Neuron (in vitro differentiated cells): ENCODE measurements at regions not wholly inside any gene's neighbourhood (a gene's known extent, or its start where the extent isn't known, plus 50 kb on each side); places are given as distances from the start of the nearest gene placed in this dataset.

Source experiments
- H2AFZ ChIP-seq: one replicate; pipeline ENCODE4 v1.6.1; 2013; ENCODE audit warnings: low read depth, mild to moderate bottlenecking, inconsistent platforms, low read length, moderate library complexity
- H3K27me3 ChIP-seq: one replicate; pipeline ENCODE4 v1.6.1; 2013; ENCODE audit warnings: low read length; ENCODE audit not compliant: insufficient read depth
- H3K36me3 ChIP-seq: one replicate; pipeline ENCODE4 v1.6.1; 2013; ENCODE audit warnings: low read length; ENCODE audit not compliant: insufficient read depth
- H3K4me1 ChIP-seq: one replicate; pipeline ENCODE4 v1.6.1; 2013; ENCODE audit warnings: low read length; ENCODE audit not compliant: insufficient read depth
- H3K4me3 ChIP-seq: 2 replicates; pipeline ENCODE4 v1.5.1; 2013; ENCODE audit warnings: mild to moderate bottlenecking, low read length, moderate library complexity
- H3K9me3 ChIP-seq: one replicate; pipeline ENCODE4 v1.6.1; 2013; ENCODE audit warnings: low read length

DNA sequence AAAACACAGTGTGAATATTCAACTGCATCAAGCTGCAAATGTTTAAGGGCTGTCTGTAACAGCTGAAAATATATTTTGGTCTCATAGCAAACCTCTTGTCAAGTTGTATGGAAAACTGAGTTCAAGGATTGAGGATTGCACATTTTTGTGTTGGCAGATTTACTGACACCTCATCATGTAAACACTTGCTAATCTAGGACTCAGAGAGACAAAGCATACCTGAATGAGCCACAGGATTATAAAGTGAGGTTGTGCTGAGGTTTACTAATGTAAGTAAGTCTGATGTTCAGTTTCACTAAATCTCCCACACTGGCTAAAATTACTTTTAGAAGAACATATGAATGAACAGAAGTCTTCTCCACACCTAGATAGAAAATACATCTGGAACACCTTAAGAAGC, 1993.1 kb upstream of the CELF4 start:
- Histone ChIP-seq H3K4me3 (no peak overlapping the region), H2AFZ (no peak overlapping the region), H3K27me3 (no peaks in the 10 kb centered on the region), H3K4me1 (no peaks in the 10 kb centered on the region), H3K36me3 (no peaks in the 10 kb centered on the region), H3K9me3 (no peaks in the 10 kb centered on the region)

DNA sequence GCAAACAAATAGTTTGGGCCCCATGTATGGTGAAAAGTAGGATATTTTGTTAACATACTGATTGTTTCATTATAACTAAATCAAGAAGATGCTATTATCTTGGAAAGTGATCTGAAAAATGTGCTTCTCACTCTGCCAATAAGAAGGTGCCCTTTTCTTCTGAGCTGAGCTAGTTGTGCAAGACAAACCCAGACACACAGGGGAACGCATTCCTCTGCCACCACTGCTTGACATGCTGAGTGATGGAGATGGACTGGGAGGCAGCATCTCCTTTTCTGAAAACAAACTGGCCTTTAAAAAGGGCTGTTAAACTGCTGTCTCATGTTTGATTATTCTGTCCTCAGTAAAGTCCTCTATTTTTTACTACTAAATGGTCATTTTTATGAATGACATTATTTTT, 1989.9 kb upstream of the CELF4 start:
- H3K36me3 ChIP-seq, result no peaks in the 10 kb centered on the region
- no peaks in the 10 kb centered on the region for H3K9me3 ChIP-seq
- H3K27me3 ChIP-seq, result no peaks in the 10 kb centered on the region
- H2AFZ ChIP-seq, result no peak overlapping the region
- H3K4me3 ChIP-seq, result no peak overlapping the region
- H3K4me1 ChIP-seq, result no peaks in the 10 kb centered on the region

DNA sequence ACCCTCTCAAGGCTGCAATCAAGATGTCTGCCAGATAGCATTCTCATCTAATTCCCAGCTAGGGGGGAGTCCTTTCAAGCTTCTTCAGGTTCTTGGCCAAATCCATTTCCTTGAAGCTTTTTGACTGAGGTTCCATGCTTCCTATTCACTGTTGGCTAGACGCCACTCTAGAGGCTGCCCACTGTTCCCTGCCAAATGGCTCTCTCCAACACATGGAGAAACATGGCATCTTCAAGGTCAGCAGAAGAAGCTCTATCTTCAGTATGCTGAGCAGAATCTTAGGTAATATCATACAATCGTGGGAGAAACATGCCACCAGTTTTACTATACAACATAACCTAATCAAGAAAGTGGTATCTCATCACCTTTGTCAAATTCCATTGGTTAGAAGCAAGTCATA, 1985.1 kb upstream of the CELF4 start:
- Histone ChIP-seq H3K4me1 (no peaks in the 10 kb centered on the region), H3K9me3 (no peaks in the 10 kb centered on the region), H3K36me3 (no peaks in the 10 kb centered on the region), H3K4me3 (no peak overlapping the region), H2AFZ (no peak overlapping the region), H3K27me3 (no peaks in the 10 kb centered on the region)

DNA sequence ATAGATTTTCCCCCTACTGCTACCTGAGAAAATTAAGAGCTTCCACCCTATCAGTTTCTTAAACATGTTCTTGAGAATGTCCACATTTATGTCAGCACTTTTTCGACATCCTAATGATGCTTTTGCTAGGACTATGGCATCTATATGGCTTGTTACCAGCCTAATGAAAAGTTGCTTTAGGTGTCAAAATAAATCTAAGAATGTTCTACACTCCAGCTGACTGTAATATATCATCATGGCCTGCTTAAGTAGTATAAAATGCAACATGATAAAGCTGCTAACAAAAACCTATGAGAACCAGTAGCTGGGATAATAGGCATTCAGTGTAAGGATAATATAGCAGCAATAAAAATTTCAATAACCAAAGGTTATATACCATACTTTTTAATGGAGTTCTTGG, 1983.5 kb upstream of the CELF4 start:
- Histone ChIP-seq H3K4me3 (no peak overlapping the region), H3K9me3 (no peaks in the 10 kb centered on the region), H3K27me3 (no peaks in the 10 kb centered on the region), H3K36me3 (no peaks in the 10 kb centered on the region), H3K4me1 (no peaks in the 10 kb centered on the region), H2AFZ (no peak overlapping the region)

DNA sequence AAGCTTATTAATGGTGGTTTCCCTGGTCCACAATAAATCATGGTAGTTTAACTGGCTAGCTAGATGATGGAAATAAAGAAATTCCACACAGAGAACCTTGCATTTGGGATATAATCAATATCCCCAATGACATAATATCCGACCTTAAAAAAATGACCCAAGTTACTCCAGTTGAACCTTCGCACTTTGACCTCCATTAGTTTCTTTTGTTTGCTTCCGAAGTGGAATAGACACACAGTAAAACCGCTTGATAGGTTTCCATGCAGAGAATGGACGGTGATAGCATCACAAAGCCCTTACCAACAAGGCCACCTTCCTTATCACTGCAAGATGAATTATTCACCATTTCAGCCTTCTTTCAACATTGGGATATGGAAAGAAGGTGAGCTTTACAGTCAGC, 1966.1 kb upstream of the CELF4 start:
- no peaks in the 10 kb centered on the region for H3K4me1 ChIP-seq
- no peak overlapping the region for H2AFZ ChIP-seq
- H3K9me3 ChIP-seq, result no peaks in the 10 kb centered on the region
- H3K27me3 ChIP-seq, result no peaks in the 10 kb centered on the region
- no peak overlapping the region for H3K4me3 ChIP-seq
- no peaks in the 10 kb centered on the region for H3K36me3 ChIP-seq

DNA sequence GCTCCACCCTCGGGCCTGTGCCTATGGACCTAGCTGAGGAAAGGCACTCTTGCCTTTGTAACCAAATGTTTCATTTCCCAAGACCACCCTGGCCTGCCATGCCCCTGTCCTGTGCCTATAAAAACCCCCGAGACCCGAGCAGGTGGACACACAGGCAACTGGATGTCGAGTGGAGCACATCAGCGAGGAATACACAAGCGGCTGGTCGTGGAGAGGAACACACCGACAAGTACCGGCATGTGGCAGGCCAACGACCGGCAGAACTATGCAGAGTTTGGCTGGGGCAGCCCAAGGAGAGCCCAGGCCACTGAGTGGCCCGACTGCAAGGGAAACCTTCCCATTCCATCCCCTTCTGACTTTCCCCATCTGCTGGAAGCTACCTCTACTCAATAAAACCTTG, 1963.8 kb upstream of the CELF4 start:
- Histone ChIP-seq H3K9me3 (no peaks in the 10 kb centered on the region), H3K4me3 (no peak overlapping the region), H3K27me3 (no peaks in the 10 kb centered on the region), H3K4me1 (no peaks in the 10 kb centered on the region), H3K36me3 (no peaks in the 10 kb centered on the region), H2AFZ (no peak overlapping the region)

DNA sequence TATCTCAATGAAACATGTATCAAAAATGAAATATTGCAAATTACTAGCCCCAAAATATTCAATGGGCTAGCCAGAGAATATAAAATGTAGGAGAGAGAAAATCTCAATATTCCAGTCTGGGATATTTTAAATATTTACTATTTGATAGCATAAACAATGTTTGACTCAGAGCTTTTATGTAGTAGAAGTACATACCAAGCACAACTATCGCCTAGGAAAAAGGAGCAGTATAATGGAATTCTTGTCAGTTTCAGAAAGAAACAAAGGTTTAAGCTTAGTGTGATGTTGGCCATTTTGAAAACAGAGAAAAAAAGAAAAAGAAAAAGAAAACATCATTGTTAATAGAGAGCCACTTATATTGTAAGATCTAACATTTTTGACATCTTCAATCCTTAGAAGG, 1961.9 kb upstream of the CELF4 start:
- Histone ChIP-seq H3K36me3 (no peaks in the 10 kb centered on the region), H3K27me3 (no peaks in the 10 kb centered on the region), H2AFZ (no peak overlapping the region), H3K9me3 (no peaks in the 10 kb centered on the region), H3K4me1 (no peaks in the 10 kb centered on the region), H3K4me3 (no peak overlapping the region)

DNA sequence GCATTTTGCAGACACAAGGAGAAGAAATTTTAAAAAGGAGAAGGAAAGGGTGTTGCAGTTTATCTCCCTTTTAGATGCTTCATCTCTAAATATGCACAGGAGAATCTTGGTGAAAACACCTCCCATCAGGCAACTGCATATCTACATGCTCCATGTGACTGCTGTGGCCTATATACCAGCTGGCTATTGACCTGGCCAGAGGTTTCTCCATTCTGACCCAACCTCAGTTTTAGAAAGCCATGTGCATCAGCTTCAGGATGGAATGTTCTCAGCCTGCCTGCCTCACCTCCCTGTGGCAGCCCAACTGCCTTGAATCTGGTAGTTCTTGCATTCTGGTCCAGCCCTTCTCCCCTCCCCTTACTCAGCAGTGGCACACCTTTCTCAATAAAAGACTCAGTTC, 1958.8 kb upstream of the CELF4 start:
- Histone ChIP-seq H3K4me1 (no peaks in the 10 kb centered on the region), H3K4me3 (no peak overlapping the region), H2AFZ (no peak overlapping the region), H3K9me3 (no peaks in the 10 kb centered on the region), H3K27me3 (no peaks in the 10 kb centered on the region), H3K36me3 (no peaks in the 10 kb centered on the region)

DNA sequence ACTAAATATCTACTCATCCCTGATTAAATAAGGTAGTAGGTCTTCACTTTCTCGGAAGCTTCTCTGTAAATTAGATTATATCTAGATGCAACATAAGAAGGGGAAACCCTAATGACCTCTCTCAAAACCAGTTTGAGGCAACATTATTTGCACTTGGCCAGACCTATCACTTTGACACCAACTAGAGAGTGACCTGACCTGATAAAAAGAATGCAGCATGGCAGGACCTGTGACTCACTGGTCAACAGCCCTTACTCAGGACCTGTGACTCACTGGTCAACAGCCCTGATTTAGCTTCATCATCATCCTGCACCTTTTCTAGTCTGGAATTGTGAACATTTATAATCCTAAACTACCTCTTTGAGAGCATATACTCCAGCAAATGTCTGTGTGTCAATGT, 1957.7 kb upstream of the CELF4 start:
- no peak overlapping the region for H2AFZ ChIP-seq
- H3K4me3 ChIP-seq, result no peak overlapping the region
- H3K36me3 ChIP-seq, result no peaks in the 10 kb centered on the region
- no peaks in the 10 kb centered on the region for H3K9me3 ChIP-seq
- H3K4me1 ChIP-seq, result no peaks in the 10 kb centered on the region
- H3K27me3 ChIP-seq, result no peaks in the 10 kb centered on the region

DNA sequence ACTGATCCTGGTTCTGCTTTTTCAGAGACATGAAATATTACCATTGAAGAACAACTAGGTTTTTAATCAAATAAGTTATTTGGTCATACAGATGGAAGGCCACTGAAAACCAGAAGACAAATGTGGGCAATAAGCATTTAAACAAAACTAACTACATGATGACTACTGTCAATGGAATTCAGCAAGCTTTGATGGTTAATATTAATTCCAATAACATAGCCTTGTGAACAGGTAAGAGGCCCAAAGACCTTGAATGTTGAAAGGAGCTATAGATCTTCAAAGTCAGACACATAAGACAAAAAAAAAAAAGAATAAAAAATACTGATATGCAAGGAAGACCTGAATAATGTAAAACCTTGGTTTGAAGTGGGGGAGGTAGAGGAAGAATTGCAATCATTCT, 1955.6 kb upstream of the CELF4 start:
- H3K36me3 ChIP-seq, result no peaks in the 10 kb centered on the region
- no peak overlapping the region for H3K4me3 ChIP-seq
- H3K27me3 ChIP-seq, result no peaks in the 10 kb centered on the region
- no peaks in the 10 kb centered on the region for H3K9me3 ChIP-seq
- no peaks in the 10 kb centered on the region for H3K4me1 ChIP-seq
- no peak overlapping the region for H2AFZ ChIP-seq

DNA sequence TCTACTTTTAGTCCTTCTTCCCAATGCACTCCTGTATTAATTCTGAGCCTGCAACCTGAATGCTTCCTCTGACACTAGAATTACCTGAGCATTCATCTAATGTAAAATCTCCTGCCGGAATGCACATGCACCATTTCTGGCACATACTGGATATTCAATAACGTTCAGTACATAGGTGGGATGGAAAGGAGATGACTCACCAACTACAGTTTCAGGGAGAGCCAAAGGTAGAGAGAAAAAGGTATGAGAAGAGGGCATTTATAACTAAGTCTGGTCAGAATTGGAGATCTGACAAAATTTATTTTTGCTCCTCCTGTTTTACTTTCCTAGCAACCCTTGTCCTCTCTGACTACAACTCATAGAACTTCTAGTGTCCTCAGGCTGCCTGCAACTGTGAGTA, 1954.1 kb upstream of the CELF4 start:
- H3K36me3 ChIP-seq, result no peaks in the 10 kb centered on the region
- no peaks in the 10 kb centered on the region for H3K27me3 ChIP-seq
- no peak overlapping the region for H2AFZ ChIP-seq
- no peaks in the 10 kb centered on the region for H3K4me1 ChIP-seq
- no peak overlapping the region for H3K4me3 ChIP-seq
- H3K9me3 ChIP-seq, result no peaks in the 10 kb centered on the region

DNA sequence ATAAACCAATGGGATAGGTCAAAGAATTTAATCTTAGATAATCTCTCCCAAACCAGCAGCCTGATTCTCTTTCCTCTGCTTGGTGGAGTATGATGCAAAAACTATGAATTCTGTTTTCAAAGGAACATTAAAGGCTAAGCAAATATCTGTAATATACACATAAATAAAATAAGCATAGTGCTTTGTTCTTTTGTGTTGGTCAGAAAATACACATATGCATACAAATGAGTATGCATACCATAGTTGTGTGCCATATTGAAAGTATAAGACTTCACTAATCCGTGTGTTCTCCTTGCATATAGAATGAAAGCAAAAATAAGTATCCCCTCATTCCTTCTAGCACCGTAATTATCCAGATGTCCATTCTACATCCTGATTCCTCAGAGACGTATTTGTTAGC, 1949.7 kb upstream of the CELF4 start:
- Histone ChIP-seq H3K9me3 (no peaks in the 10 kb centered on the region), H2AFZ (no peak overlapping the region), H3K4me1 (no peaks in the 10 kb centered on the region), H3K36me3 (no peaks in the 10 kb centered on the region), H3K4me3 (no peak overlapping the region), H3K27me3 (no peaks in the 10 kb centered on the region)

DNA sequence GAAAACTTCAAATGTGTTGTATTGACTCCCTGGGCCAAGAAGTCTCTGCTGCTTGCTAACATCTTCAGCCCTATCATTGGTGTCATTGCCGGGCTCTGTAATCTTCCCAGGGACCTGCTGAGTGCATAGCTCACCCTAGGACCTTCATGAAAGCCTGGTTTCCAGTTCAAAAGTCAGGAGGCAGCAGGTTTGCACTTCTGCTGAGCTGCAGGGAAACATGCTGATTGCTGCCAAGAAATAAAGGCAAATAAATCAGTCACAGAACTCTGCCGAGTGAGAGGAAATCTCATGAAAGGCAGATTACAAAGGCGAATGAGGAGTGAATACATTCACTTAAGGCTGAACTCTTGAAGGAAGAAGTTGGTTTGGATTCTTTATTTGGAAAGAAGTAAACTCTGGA, 1947.6 kb upstream of the CELF4 start:
- Histone ChIP-seq H3K9me3 (no peaks in the 10 kb centered on the region), H2AFZ (no peak overlapping the region), H3K27me3 (no peaks in the 10 kb centered on the region), H3K36me3 (no peaks in the 10 kb centered on the region), H3K4me1 (no peaks in the 10 kb centered on the region), H3K4me3 (no peak overlapping the region)

DNA sequence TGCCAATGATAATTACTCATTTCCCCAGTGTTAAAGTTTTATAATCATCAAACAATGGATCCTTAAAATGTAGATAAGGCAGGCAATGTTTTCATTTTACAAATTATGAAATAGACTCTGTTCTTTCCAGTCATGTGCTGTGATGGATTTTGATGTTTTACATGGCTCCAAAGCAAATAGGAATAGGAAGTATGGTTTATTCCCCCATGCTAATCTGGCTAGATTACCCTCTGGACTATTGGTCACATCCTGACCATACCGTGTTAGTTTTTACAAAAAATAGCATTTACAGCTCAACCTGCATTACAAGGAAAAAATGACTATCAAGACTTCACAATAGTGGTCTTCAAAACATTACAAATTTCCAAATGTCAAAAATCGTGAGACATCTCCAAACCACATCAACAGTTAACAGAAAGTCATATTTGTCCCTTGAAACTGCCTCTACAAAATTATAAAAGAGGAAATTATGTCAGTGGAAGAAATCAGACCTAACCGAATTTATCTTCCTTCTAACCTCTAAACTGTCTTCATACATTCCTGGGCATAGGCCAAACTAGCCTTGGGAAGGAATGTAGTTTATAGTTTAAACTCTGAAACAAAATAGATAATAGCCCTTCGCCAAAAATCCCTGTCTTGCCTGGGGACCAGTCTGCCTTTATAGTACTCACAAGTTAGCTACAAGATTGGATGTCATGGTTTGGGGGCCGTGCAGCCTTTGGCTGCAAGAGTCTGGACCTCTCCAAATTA, 1941.2 kb upstream of the CELF4 start:
- no peak overlapping the region for H2AFZ ChIP-seq
- no peaks in the 10 kb centered on the region for H3K27me3 ChIP-seq
- H3K9me3 ChIP-seq, result no peaks in the 10 kb centered on the region
- peaks cover 4% of the 10 kb centered on the region for H3K4me1 ChIP-seq
- H3K36me3 ChIP-seq, result no peaks in the 10 kb centered on the region
- no peak overlapping the region for H3K4me3 ChIP-seq
